SU-DHL-6 (cell line): ENCODE measurements at regions not wholly inside any gene's neighbourhood (a gene's known extent, or its start where the extent isn't known, plus 50 kb on each side); places are given as distances from the start of the nearest gene placed in this dataset.

Source experiments
- H2AFZ ChIP-seq: fragments of 200-600 bp; sonication (generic); 2 replicates; pipeline ENCODE4 v1.6.1; 2014; ENCODE audit warnings: low read depth, mild to moderate bottlenecking, moderate library complexity, mixed read lengths, antibody characterized with exemption, low read length; ENCODE audit not compliant: severe bottlenecking
- H3F3A ChIP-seq: fragments of 200-600 bp; shearing (Covaris generic); 2 replicates; pipeline ENCODE4 v1.6.0; 2016; ENCODE audit warnings: antibody characterized with exemption, mild to moderate bottlenecking; ENCODE audit not compliant: insufficient read depth
- H3K27ac ChIP-seq: fragments of 200-600 bp; sonication (generic); 2 replicates; pipeline ENCODE4 v1.5.1; 2016; ENCODE audit warnings: low read depth, mild to moderate bottlenecking, low read length, moderate library complexity, mixed read lengths
- H3K27me3 ChIP-seq: fragments of 200-600 bp; sonication (generic), shearing (Covaris generic); 2 replicates; pipeline ENCODE4 v1.6.0; 2014; ENCODE audit warnings: mild to moderate bottlenecking, low read length
- H3K36me3 ChIP-seq: fragments of 200-600 bp; sonication (generic); 2 replicates; pipeline ENCODE4 v1.6.1; 2014; ENCODE audit warnings: mild to moderate bottlenecking, low read length, mixed read lengths
- H3K4me2 ChIP-seq: fragments of 300-600, 200-600 bp; shearing (Covaris generic), sonication (generic); 2 replicates; pipeline ENCODE4 v1.6.0; 2014; ENCODE audit warnings: low read length, low read depth, mild to moderate bottlenecking; ENCODE audit not compliant: poor library complexity, severe bottlenecking
- H3K4me3 ChIP-seq: fragments of 200-600 bp; sonication (generic); 2 replicates; pipeline ENCODE4 v1.5.1; 2014; ENCODE audit warnings: antibody characterized with exemption, low read length, mild to moderate bottlenecking, mixed read lengths; ENCODE audit not compliant: insufficient read depth, poor library complexity, severe bottlenecking
- H3K79me2 ChIP-seq: fragments of 200-600 bp; sonication (generic); 2 replicates; pipeline ENCODE4 v1.6.1; 2014; ENCODE audit warnings: mild to moderate bottlenecking, low read length, moderate library complexity; ENCODE audit not compliant: insufficient read depth
- H3K9ac ChIP-seq: fragments of 200-600 bp; sonication (generic); 2 replicates; pipeline ENCODE4 v1.7.0; 2014; ENCODE audit warnings: mild to moderate bottlenecking, low read length
- H3K9me2 ChIP-seq: fragments of 200-600 bp; sonication (generic); replicated peaks from 2 replicates; pipeline ENCODE4 v1.6.1; 2014; ENCODE audit warnings: low read length; ENCODE audit not compliant: insufficient read depth
- H3K9me3 ChIP-seq: fragments of 200-600 bp; sonication (generic); 2 replicates; pipeline ENCODE4 v1.6.1; 2014; ENCODE audit warnings: low read length, mixed read lengths; ENCODE audit not compliant: insufficient read depth
- H4K20me1 ChIP-seq: fragments of 200-600 bp; sonication (generic); 2 replicates; pipeline ENCODE4 v1.6.1; 2014; ENCODE audit warnings: low read depth, mild to moderate bottlenecking, antibody characterized with exemption, low read length, moderate library complexity, mixed read lengths
- EZH2phosphoT487 ChIP-seq: fragments of 200-600 bp; sonication (generic), shearing (Covaris generic); conservative IDR thresholded peaks from 2 replicates; pipeline ENCODE4 v1.6.1; 2018; ENCODE audit warnings: mild to moderate bottlenecking, antibody characterized with exemption, low read length, moderate library complexity, mixed read lengths
- TF ChIP-seq, protein P1 (sequence below): fragments of 200-600 bp; sonication (generic); IDR thresholded peaks from one replicate; pipeline ENCODE4 v1.5.1; 2017; ENCODE audit warnings: antibody characterized with exemption, mild to moderate bottlenecking, low read length, moderate library complexity; ENCODE audit not compliant: insufficient read depth, poor library complexity, severe bottlenecking

DNA sequence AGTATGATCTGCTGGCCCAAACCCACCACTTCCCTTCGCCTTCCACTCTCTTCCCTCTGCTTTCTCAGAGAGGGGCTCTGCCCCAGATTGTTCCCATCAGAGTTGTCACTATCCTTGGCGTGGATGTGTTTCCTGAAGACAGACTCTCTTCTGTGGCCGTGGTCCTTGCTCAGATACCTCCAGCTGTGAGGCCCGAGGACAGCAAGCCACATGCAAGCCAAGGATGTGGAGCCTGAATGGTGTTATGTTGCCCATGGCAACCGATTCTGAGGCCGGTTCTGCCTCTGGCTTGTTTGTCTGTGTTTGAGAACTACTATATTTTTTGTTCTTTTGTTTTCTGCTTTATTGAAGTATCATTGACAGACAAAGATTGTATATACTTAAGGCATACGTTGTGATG, 247.4 kb upstream of the PODXL start:
- Histone ChIP-seq H3K9me2 (no peaks in the 10 kb centered on the region), H3K9ac (no peak overlapping the region), H3K36me3 (no peaks in the 10 kb centered on the region), H3F3A (no peaks in the 10 kb centered on the region), H4K20me1 (no peaks in the 10 kb centered on the region), H3K4me3 (no peak overlapping the region), H2AFZ (no peak overlapping the region), H3K27me3 (no peaks in the 10 kb centered on the region), H3K9me3 (no peaks in the 10 kb centered on the region), H3K79me2 (no peaks in the 10 kb centered on the region), H3K27ac (no peak overlapping the region), H3K4me2 (no peak overlapping the region)
- TF ChIP-seq EZH2phosphoT487, result no peak
- TF ChIP-seq, protein P1, sequence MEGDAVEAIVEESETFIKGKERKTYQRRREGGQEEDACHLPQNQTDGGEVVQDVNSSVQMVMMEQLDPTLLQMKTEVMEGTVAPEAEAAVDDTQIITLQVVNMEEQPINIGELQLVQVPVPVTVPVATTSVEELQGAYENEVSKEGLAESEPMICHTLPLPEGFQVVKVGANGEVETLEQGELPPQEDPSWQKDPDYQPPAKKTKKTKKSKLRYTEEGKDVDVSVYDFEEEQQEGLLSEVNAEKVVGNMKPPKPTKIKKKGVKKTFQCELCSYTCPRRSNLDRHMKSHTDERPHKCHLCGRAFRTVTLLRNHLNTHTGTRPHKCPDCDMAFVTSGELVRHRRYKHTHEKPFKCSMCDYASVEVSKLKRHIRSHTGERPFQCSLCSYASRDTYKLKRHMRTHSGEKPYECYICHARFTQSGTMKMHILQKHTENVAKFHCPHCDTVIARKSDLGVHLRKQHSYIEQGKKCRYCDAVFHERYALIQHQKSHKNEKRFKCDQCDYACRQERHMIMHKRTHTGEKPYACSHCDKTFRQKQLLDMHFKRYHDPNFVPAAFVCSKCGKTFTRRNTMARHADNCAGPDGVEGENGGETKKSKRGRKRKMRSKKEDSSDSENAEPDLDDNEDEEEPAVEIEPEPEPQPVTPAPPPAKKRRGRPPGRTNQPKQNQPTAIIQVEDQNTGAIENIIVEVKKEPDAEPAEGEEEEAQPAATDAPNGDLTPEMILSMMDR, result no peak

GRCh38 chr7:131802195-131802864, 245.9 kb upstream of the PODXL start:
- Histone ChIP-seq H3K4me3 (no peak overlapping the region), H3K4me2 (no peak overlapping the region), H2AFZ (no peak overlapping the region)

GRCh38 chr7:131800531-131800930, 244.1 kb upstream of the PODXL start:
- Histone ChIP-seq H2AFZ (no peak overlapping the region), H3K79me2 (no peaks in the 10 kb centered on the region), H3F3A (no peaks in the 10 kb centered on the region), H3K4me3 (no peak overlapping the region), H3K36me3 (no peaks in the 10 kb centered on the region), H3K9me2 (no peaks in the 10 kb centered on the region), H3K9ac (no peak overlapping the region), H4K20me1 (no peaks in the 10 kb centered on the region), H3K27ac (no peak overlapping the region), H3K9me3 (no peaks in the 10 kb centered on the region), H3K27me3 (no peaks in the 10 kb centered on the region), H3K4me2 (no peak overlapping the region)
- no peak for TF ChIP-seq EZH2phosphoT487
- TF ChIP-seq, protein P1, result no peak

More at GRCh38 chr7:131802195-131802864, 245.9 kb upstream of the PODXL start:
- no peaks in the 10 kb centered on the region for H4K20me1 ChIP-seq
- H3K9me2 ChIP-seq, result no peaks in the 10 kb centered on the region
- no peak overlapping the region for H3K27ac ChIP-seq
- no peaks in the 10 kb centered on the region for H3K79me2 ChIP-seq
- no peak for TF ChIP-seq EZH2phosphoT487
- TF ChIP-seq, protein P1, result no peak
- H3K9ac ChIP-seq, result no peak overlapping the region
- no peaks in the 10 kb centered on the region for H3K36me3 ChIP-seq
- H3K27me3 ChIP-seq, result no peaks in the 10 kb centered on the region
- no peaks in the 10 kb centered on the region for H3F3A ChIP-seq
- H3K9me3 ChIP-seq, result no peaks in the 10 kb centered on the region
